Thoracic aorta (tissue), 2 donors: ENCODE measurements at regions not wholly inside any gene's neighbourhood (a gene's known extent, or its start where the extent isn't known, plus 50 kb on each side); places are given as distances from the start of the nearest gene placed in this dataset.

Experiments used
- ATAC-seq: fragments of 150-250 bp; one replicate; pipeline ENCODE4 v1.8.0; 2017; ENCODE audit warnings: low read depth; ENCODE audit not compliant: insufficient number of reproducible peaks, low FRiP score
- DNase-seq: peaks from one replicate; pipeline ENCODE4 v3.0.0-alpha.2; 2020; ENCODE audit warnings: low spot score
- H3K27ac ChIP-seq, 2 donors: fragments of 200-600 bp; sonication (generic); 1 replicate in 1 of 2; 2 replicates in 1 of 2; pipeline ENCODE4 v1.5.1; 2016; ENCODE audit warnings: mild to moderate bottlenecking in 2 of 2, moderate library complexity in 2 of 2
- H3K27me3 ChIP-seq: fragments of 200-600 bp; sonication (generic); replicated peaks from 2 replicates; pipeline ENCODE4 v1.6.0; 2016; ENCODE audit warnings: mild to moderate bottlenecking; ENCODE audit not compliant: insufficient read depth
- H3K36me3 ChIP-seq: fragments of 200-600 bp; sonication (generic); one replicate; pipeline ENCODE4 v1.5.1; 2016
- H3K4me1 ChIP-seq, 2 donors: fragments of 200-600 bp; sonication (generic); 1 replicate in 1 of 2; 2 replicates in 1 of 2; pipeline versions ENCODE4 v1.5.1 to v1.6.0; 2016; ENCODE audit warnings: low read depth in 2 of 2, mild to moderate bottlenecking in 1 of 2; ENCODE audit not compliant: control insufficient read depth in 1 of 2
- H3K4me3 ChIP-seq: fragments of 200-600 bp; sonication (generic); 2 replicates; pipeline ENCODE4 v1.5.1; 2016; ENCODE audit warnings: mild to moderate bottlenecking
- H3K9me3 ChIP-seq: fragments of 200-600 bp; sonication (generic); 2 replicates; pipeline ENCODE4 v1.5.1; 2016
- TF ChIP-seq, protein P1 (sequence below): fragments of 200-600 bp; sonication (generic); IDR thresholded peaks from one replicate; pipeline ENCODE4 v1.5.1; 2019; ENCODE audit warnings: antibody characterized with exemption

DNA sequence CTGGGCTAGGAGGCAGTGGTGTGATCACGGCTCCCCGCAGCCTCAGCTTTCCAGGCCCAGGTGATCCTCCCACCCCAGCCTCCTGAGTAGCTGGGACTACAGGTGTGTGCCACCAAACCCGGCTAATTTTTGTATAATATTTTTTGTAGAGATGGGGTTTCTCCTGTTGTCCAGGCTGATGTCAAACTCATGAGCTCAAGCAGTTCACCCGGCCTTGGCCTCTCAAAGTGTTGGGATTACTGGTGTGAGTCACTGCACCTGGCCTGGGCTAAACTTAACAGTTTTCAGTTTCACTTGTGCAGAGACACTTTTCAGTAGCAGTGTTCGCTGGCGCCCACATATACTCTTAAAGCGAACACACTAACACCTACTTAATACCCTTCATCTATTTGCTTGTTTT, 205.6 kb upstream of the ZNF608 start:
- no peaks in the 10 kb centered on the region for H3K9me3 ChIP-seq
- H3K4me3 ChIP-seq: no peak overlapping the region
- H3K4me1 ChIP-seq: peaks cover 30 to 57% of the 10 kb centered on the region in 2 donors
- ATAC-seq (no peak), DNase-seq (no peak)
- no peaks in the 10 kb centered on the region for H3K27me3 ChIP-seq
- TF ChIP-seq, protein P1, sequence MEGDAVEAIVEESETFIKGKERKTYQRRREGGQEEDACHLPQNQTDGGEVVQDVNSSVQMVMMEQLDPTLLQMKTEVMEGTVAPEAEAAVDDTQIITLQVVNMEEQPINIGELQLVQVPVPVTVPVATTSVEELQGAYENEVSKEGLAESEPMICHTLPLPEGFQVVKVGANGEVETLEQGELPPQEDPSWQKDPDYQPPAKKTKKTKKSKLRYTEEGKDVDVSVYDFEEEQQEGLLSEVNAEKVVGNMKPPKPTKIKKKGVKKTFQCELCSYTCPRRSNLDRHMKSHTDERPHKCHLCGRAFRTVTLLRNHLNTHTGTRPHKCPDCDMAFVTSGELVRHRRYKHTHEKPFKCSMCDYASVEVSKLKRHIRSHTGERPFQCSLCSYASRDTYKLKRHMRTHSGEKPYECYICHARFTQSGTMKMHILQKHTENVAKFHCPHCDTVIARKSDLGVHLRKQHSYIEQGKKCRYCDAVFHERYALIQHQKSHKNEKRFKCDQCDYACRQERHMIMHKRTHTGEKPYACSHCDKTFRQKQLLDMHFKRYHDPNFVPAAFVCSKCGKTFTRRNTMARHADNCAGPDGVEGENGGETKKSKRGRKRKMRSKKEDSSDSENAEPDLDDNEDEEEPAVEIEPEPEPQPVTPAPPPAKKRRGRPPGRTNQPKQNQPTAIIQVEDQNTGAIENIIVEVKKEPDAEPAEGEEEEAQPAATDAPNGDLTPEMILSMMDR: no peak
- no peaks in the 10 kb centered on the region for H3K36me3 ChIP-seq
- no peak overlapping the region for H3K27ac ChIP-seq

DNA sequence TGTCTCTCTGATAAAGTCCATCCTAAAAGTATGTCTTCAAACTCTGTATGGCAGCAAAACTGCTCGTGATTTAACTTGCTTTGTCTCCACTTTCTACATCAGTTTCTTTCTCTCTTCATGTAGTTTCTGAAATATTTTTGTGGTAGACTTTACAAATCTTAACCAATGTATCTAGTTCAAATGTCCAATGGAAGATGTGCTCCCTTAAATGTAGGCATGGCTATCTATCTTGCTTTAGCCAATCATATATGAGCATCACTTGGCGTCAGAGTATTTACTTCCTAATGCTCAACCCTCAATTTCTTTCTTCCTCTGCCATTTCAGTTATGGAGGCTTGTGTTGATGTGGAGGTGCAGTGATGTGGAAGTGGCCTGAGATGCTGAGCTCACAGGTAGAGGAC, 206.1 kb upstream of the ZNF608 start:
- H3K9me3 ChIP-seq: no peaks in the 10 kb centered on the region
- peak overlapping the region in 1 of 2 donors; percentile 52 for H3K27ac ChIP-seq
- H3K27me3 ChIP-seq: no peaks in the 10 kb centered on the region
- TF ChIP-seq, protein P1: no peak
- no peak overlapping the region for H3K4me3 ChIP-seq
- ATAC-seq (no peak), DNase-seq (no peak)
- peaks cover 34 to 62% of the 10 kb centered on the region in 2 donors for H3K4me1 ChIP-seq
- H3K36me3 ChIP-seq: no peaks in the 10 kb centered on the region

DNA sequence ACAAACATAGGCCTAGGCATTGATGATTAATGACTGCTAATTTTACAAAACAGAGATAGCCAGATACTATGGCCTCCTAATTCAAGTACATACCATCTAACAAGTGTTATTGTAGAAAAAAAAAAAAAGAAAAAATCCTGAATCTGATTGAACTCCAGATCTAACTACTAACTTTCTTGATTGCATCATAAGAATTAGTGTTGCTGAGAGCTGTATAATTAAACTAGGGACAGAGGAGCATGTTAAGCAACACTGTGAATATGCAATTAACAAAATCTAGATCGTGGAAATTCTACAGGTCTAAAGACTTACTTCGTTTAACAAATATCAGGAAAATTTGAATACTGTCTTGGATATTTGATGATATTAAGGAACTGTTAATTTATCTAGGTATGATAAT, 208.3 kb upstream of the ZNF608 start:
- Histone ChIP-seq H3K27me3 (no peaks in the 10 kb centered on the region), H3K9me3 (no peaks in the 10 kb centered on the region), H3K36me3 (no peaks in the 10 kb centered on the region), H3K4me3 (no peak overlapping the region), H3K27ac (no peak overlapping the region), H3K4me1 (peaks cover 25 to 58% of the 10 kb centered on the region in 2 donors)
- DNase-seq (no peak), ATAC-seq (no peak)
- TF ChIP-seq, protein P1: no peak

DNA sequence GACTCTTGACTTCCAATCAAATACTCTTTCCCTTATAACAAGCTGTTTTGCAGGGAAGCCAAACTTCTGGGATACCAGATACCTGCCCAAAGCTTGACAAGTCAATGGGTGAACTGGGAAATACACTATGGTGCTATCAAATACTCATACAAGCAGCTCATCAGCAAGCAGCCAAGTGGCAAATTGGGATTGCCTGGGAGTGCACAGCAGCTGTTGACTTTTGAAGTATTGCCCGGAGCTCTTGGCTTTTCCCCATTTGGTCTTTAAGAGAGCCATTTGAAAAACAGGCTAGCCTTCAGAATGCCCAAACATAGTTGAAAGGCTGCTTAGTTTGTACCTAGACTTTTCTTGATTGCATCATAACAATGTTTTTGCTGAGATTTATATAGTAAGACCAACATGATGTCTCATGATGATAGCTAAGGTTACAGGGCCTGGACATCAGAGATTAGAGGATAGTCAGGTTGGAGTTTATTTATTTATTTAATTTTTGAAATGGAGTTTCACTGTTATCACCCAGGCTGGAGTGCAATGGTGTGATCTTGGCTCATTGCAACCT, 210.1 kb upstream of the ZNF608 start:
- TF ChIP-seq, protein P1: no peak
- no peak for DNase-seq

DNA sequence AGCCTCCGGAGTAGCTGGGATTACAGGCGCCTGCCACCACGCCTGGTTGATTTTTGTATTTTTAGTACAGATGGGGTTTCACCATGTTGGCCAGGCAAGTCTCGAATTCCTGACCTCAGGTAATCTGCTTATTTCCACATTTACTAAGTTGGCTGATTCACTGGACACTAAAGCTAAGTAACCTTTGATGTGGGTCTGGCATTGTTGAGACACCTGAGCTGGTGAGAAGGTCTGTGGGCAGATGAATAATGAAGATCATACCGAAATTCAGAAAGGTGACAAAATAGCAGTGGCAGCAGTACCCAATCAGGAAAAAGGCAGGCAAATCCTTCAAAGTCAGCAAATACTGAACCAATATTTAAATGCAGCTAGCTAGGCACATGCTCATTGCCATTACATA, 210.6 kb upstream of the ZNF608 start:
- DNase-seq: no peak
- TF ChIP-seq, protein P1: no peak
- H3K4me1 ChIP-seq: peaks cover 20 to 39% of the 10 kb centered on the region in 2 donors
- H3K27me3 ChIP-seq: no peaks in the 10 kb centered on the region
- H3K27ac ChIP-seq: peak overlapping the region in 1 of 2 donors; percentile 57
- H3K9me3 ChIP-seq: no peaks in the 10 kb centered on the region
- H3K4me3 ChIP-seq: no peak overlapping the region
- no peaks in the 10 kb centered on the region for H3K36me3 ChIP-seq
- no peak for ATAC-seq

More for the DNA sequence above, 210.1 kb upstream of the ZNF608 start:
- Histone ChIP-seq H3K27ac (peak overlapping the region in 1 of 2 donors; percentile 57), H3K36me3 (no peaks in the 10 kb centered on the region), H3K4me1 (peaks cover 20 to 44% of the 10 kb centered on the region in 2 donors), H3K27me3 (no peaks in the 10 kb centered on the region), H3K4me3 (no peak overlapping the region), H3K9me3 (no peaks in the 10 kb centered on the region)
- ATAC-seq: no peak
